H1 (cell line): ENCODE measurements at regions not wholly inside any gene's neighbourhood (a gene's known extent, or its start where the extent isn't known, plus 50 kb on each side); places are given as distances from the start of the nearest gene placed in this dataset.

Experiments
- CTCF ChIA-PET: fragments of 300-600 bp; sonication (Branson Sonifier 250); formaldehyde crosslinking; loops from one replicate; lab custom pipeline; 2021; ENCODE audit not compliant: partially characterized antibody; lab: Charles Lee
- POLR2A ChIA-PET: fragments of 300-600 bp; sonication (Branson Sonifier 250); formaldehyde crosslinking; loops from one replicate; lab custom pipeline; 2021; ENCODE audit warnings: inconsistent platforms; ENCODE audit not compliant: partially characterized antibody; lab: Charles Lee
- DNase-seq, 2 experiments: peaks; one replicate each; pipeline versions ENCODE4 v3.0.0 to v3.0.0-alpha.2; 2010 to 2022; ENCODE audit warnings: low spot score in 2 of 2, low read depth in 1 of 2, mixed read lengths in 1 of 2
- FAIRE-seq: peaks from 2 replicates; lab custom pipeline; 2011; peaks lifted over from hg19 to GRCh38; lab: Jason Lieb, UNC
- H2AFZ ChIP-seq: 2 replicates; pipeline ENCODE4 v1.8.1; 2012; ENCODE audit warnings: low read length, inconsistent platforms
- H2AK5ac ChIP-seq: 2 replicates; pipeline ENCODE4 v1.6.1; 2013; ENCODE audit warnings: low read depth, low read length
- H2BK120ac ChIP-seq: replicated peaks from 2 replicates; pipeline ENCODE3; 2013; ENCODE audit warnings: low read depth, low read length, inconsistent platforms
- H2BK12ac ChIP-seq: 2 replicates; pipeline ENCODE4 v1.6.1; 2013; ENCODE audit warnings: low read depth, low read length
- H2BK15ac ChIP-seq: 2 replicates; pipeline ENCODE4 v1.6.1; 2013; ENCODE audit warnings: low read length
- H2BK20ac ChIP-seq: 2 replicates; pipeline ENCODE4 v1.6.1; 2013; ENCODE audit warnings: low read length
- H2BK5ac ChIP-seq: 2 replicates; pipeline ENCODE4 v1.6.1; 2013; ENCODE audit warnings: low read depth, low read length
- H3K14ac ChIP-seq: 2 replicates; pipeline ENCODE4 v1.6.1; 2013; ENCODE audit warnings: inconsistent platforms; ENCODE audit not compliant: insufficient read length
- H3K18ac ChIP-seq: 2 replicates; pipeline ENCODE4 v1.6.1; 2013; ENCODE audit warnings: low read length; ENCODE audit errors: extremely low read depth
- H3K23ac ChIP-seq: 2 replicates; pipeline ENCODE4 v1.6.1; 2013; ENCODE audit warnings: inconsistent platforms; ENCODE audit not compliant: insufficient read length
- H3K23me2 ChIP-seq: 2 replicates; pipeline ENCODE4 v1.6.1; 2013; ENCODE audit warnings: low read depth, low read length
- H3K27ac ChIP-seq: 2 replicates; pipeline ENCODE4 v1.6.1; 2011; ENCODE audit warnings: low read depth, low read length, inconsistent platforms
- H3K27me3 ChIP-seq, 4 experiments: replicated peaks in 1 of 4; 1 replicate in 1 of 4; 2 replicates in 3 of 4; pipeline versions ENCODE4 v1.6.1 to v1.8.1; 2011 to 2013; ENCODE audit warnings: low read length in 3 of 4, mild to moderate bottlenecking in 3 of 4, inconsistent platforms in 2 of 4, mixed read lengths in 2 of 4, moderate library complexity in 1 of 4; ENCODE audit not compliant: control insufficient read depth in 3 of 4, insufficient read depth in 3 of 4; ENCODE audit errors: extremely low read depth in 1 of 4
- H3K36me3 ChIP-seq, 4 experiments: 2 replicates each; pipeline versions ENCODE4 v1.6.1 to v1.8.1; 2011 to 2013; ENCODE audit warnings: mild to moderate bottlenecking in 4 of 4, low read length in 3 of 4, moderate library complexity in 2 of 4, control low read depth in 1 of 4, inconsistent platforms in 1 of 4; ENCODE audit not compliant: insufficient read depth in 4 of 4, control insufficient read depth in 2 of 4
- H3K4ac ChIP-seq: replicated peaks from 2 replicates; pipeline ENCODE3; 2013; ENCODE audit warnings: low read length, low read depth, mixed read lengths, inconsistent platforms; ENCODE audit not compliant: insufficient read length
- H3K4me1 ChIP-seq, 4 experiments: replicated peaks in 1 of 4; 1 replicate in 1 of 4; 2 replicates in 3 of 4; pipeline versions ENCODE4 v1.6.1 to v1.8.1; 2011 to 2013; ENCODE audit warnings: low read length in 3 of 4, inconsistent platforms in 2 of 4, mixed read lengths in 1 of 4; ENCODE audit not compliant: insufficient read depth in 4 of 4, control insufficient read depth in 3 of 4
- H3K4me2 ChIP-seq, 2 experiments: 2 replicates each; pipeline versions ENCODE4 v1.6.1 to v1.8.1; 2011 to 2013; ENCODE audit warnings: low read depth in 2 of 2, low read length in 2 of 2, control low read depth in 1 of 2, inconsistent platforms in 1 of 2, mild to moderate bottlenecking in 1 of 2; ENCODE audit not compliant: insufficient read depth in 1 of 2
- H3K4me3 ChIP-seq, 4 experiments: fragments of 200-600, 300-600 bp in 1 of 4; sonication (generic), shearing (Covaris generic), sonication (Bioruptor Twin) in 1 of 4; 2 replicates each; pipeline versions ENCODE4 v1.5.1 to v1.8.1; 2011 to 2016; ENCODE audit warnings: low read length in 4 of 4, low read depth in 3 of 4, control low read depth in 2 of 4, inconsistent platforms in 2 of 4, mild to moderate bottlenecking in 2 of 4, mixed read lengths in 1 of 4, moderate library complexity in 1 of 4; ENCODE audit not compliant: insufficient read depth in 2 of 4; ENCODE audit errors: extremely low read depth in 1 of 4
- H3K56ac ChIP-seq: replicated peaks from 2 replicates; pipeline ENCODE3; 2013; ENCODE audit warnings: low read depth, mild to moderate bottlenecking, mixed read lengths, low read length, inconsistent platforms; ENCODE audit not compliant: insufficient read length
- H3K79me1 ChIP-seq: 2 replicates; pipeline ENCODE4 v1.6.1; 2013; ENCODE audit warnings: low read depth, low read length, control low read depth
- H3K79me2 ChIP-seq, 2 experiments: 2 replicates each; pipeline versions ENCODE4 v1.6.1 to v1.8.1; 2012 to 2013; ENCODE audit warnings: low read length in 2 of 2, mild to moderate bottlenecking in 2 of 2, inconsistent platforms in 1 of 2; ENCODE audit not compliant: insufficient read depth in 2 of 2, control insufficient read depth in 1 of 2
- H3K9ac ChIP-seq, 4 experiments: replicated peaks in 1 of 4; 1 replicate in 1 of 4; 2 replicates in 3 of 4; pipeline versions ENCODE4 v1.6.1 to v1.8.1; 2011 to 2013; ENCODE audit warnings: low read depth in 3 of 4, low read length in 3 of 4, control low read depth in 2 of 4, mild to moderate bottlenecking in 2 of 4, moderate library complexity in 2 of 4, inconsistent platforms in 1 of 4; ENCODE audit errors: extremely low read depth in 1 of 4
- H3K9me3 ChIP-seq, 2 experiments: 2 replicates each; pipeline versions ENCODE4 v1.6.1 to v1.8.1; 2012 to 2013; ENCODE audit warnings: mild to moderate bottlenecking in 2 of 2, moderate library complexity in 2 of 2, control low read depth in 1 of 2, inconsistent platforms in 1 of 2, low read depth in 1 of 2, low read length in 1 of 2, mixed read lengths in 1 of 2; ENCODE audit not compliant: insufficient read depth in 2 of 2
- H4K20me1 ChIP-seq, 2 experiments: replicated peaks in 1 of 2; 2 replicates each; pipeline versions ENCODE3 to v1.8.1; 2011 to 2013; ENCODE audit warnings: inconsistent platforms in 2 of 2, low read length in 2 of 2, mild to moderate bottlenecking in 1 of 2; ENCODE audit not compliant: insufficient read depth in 2 of 2, control insufficient read depth in 1 of 2
- H4K5ac ChIP-seq: 2 replicates; pipeline ENCODE4 v1.6.1; 2013; ENCODE audit warnings: low read length, low read depth, mixed read lengths, inconsistent platforms; ENCODE audit not compliant: insufficient read length
- H4K8ac ChIP-seq: 2 replicates; pipeline ENCODE4 v1.8.0; 2013; ENCODE audit warnings: mild to moderate bottlenecking, moderate library complexity, low read length, inconsistent platforms; ENCODE audit not compliant: insufficient read depth; ENCODE audit errors: extremely low read depth
- H4K91ac ChIP-seq: replicated peaks from 2 replicates; pipeline ENCODE3; 2013; ENCODE audit warnings: low read length, mixed read lengths, inconsistent platforms; ENCODE audit not compliant: insufficient read length
- CEBPB ChIP-seq: IDR thresholded peaks from 2 replicates; pipeline ENCODE4 v1.6.1; 2012; ENCODE audit warnings: low read depth, low read length
- FOSL1 ChIP-seq: IDR thresholded peaks from 2 replicates; pipeline ENCODE4 v1.6.1; 2011; ENCODE audit warnings: mild to moderate bottlenecking, low read depth, low read length, moderate library complexity; ENCODE audit not compliant: insufficient read depth
- JUN ChIP-seq: IDR thresholded peaks from 2 replicates; pipeline ENCODE4 v1.6.1; 2011; ENCODE audit warnings: low read depth, mild to moderate bottlenecking, improper control_type of control experiment, low read length
- MAX ChIP-seq: IDR thresholded peaks from 2 replicates; pipeline ENCODE4 v1.6.1; 2012; ENCODE audit warnings: inconsistent platforms
- SIN3A ChIP-seq, 2 experiments: IDR thresholded peaks in 1 of 2; conservative IDR thresholded peaks in 1 of 2; 2 replicates each; pipeline ENCODE4 v1.6.1; 2011 to 2012; ENCODE audit warnings: low read length in 2 of 2, improper control_type of control experiment in 1 of 2, low read depth in 1 of 2, mild to moderate bottlenecking in 1 of 2
- TAF7 ChIP-seq: optimal IDR thresholded peaks from 2 replicates; pipeline ENCODE3; 2011; ENCODE audit warnings: low read depth, mild to moderate bottlenecking, inconsistent platforms, low read length, moderate library complexity, borderline replicate concordance
- TCF12 ChIP-seq: IDR thresholded peaks from 2 replicates; pipeline ENCODE4 v1.6.1; 2011; ENCODE audit warnings: low read depth, mild to moderate bottlenecking, low read length
- WGBS, 2 experiments: shearing (Covaris generic) in 1 of 2; methylation state at CpG; one replicate each; pipeline versions ENCODE4 v1.1.6 to v1.1.7; 2013 to 2015; ENCODE audit warnings: low lambda C conversion rate in 2 of 2, mixed read lengths in 2 of 2, inconsistent platforms in 1 of 2, low coverage in 1 of 2, missing lambda C conversion rate in 1 of 2; ENCODE audit not compliant: insufficient replicate concordance in 2 of 2, insufficient coverage in 1 of 2, insufficient read length in 1 of 2; ENCODE audit errors: extremely low coverage in 1 of 2, missing lambda C conversion rate in 1 of 2; 5-methylcytosine and 5-hydroxymethylcytosine counted together

- Histone ChIP-seq H2BK12ac (no peak overlapping the region), H3K4me3 (no peak overlapping the region), H3K18ac (no peak overlapping the region), H3K27me3 (no peaks in the 10 kb centered on the region), H3K27ac (no peak overlapping the region), H3K14ac (no peak overlapping the region), H4K91ac (no peak overlapping the region), H4K8ac (no peak overlapping the region), H3K79me2 (no peaks in the 10 kb centered on the region), H3K23ac (no peak overlapping the region), H3K4me2 (no peak overlapping the region), H2BK120ac (no peak overlapping the region), H2BK15ac (no peak overlapping the region), H2AFZ (no peak overlapping the region), H3K4ac (no peak overlapping the region), H2BK20ac (no peak overlapping the region), H3K36me3 (no peaks in the 10 kb centered on the region), H2BK5ac (no peak overlapping the region), H3K56ac (no peak overlapping the region), H3K23me2 (no peaks in the 10 kb centered on the region), H3K79me1 (no peaks in the 10 kb centered on the region), H3K9ac (no peak overlapping the region), H2AK5ac (no peak overlapping the region), H3K9me3 (no peaks in the 10 kb centered on the region), H4K5ac (no peak overlapping the region), H4K20me1 (no peaks in the 10 kb centered on the region), H3K4me1 (no peaks in the 10 kb centered on the region)
- WGBS, 2 experiments = 94% methylated on average over 2 of the region's 2 CpGs; no CpG with 5 or more reads in 1 of the 2 experiments
- DNase-seq (no peak), FAIRE-seq (no peak)
- CTCF ChIA-PET = no interaction called here
- no peak for TF ChIP-seq MAX
- TF ChIP-seq TCF12 = no peak
- no peak for TF ChIP-seq TAF7
- TF ChIP-seq FOSL1 = no peak
- no peak for TF ChIP-seq CEBPB
- TF ChIP-seq JUN = no peak
- TF ChIP-seq SIN3A (conservative IDR thresholded peaks at IDR 0.05 in 1 of 2, IDR thresholded peaks at IDR 0.05 in 1 of 2; ENCODE audit: low read depth in 1 of 2, low read length in 2 of 2) = no peak
- POLR2A ChIA-PET = no interaction called here
Measured at GRCh38 chrX:42149281-42149680, 225.9 kb upstream of the CASK start.
